HPDE6-E6E7 (cell line): ENCODE measurements at regions not wholly inside any gene's neighbourhood (a gene's known extent, or its start where the extent isn't known, plus 50 kb on each side); places are given as distances from the start of the nearest gene placed in this dataset.
"Not testable (repeated sequence)": the region's sequence is repeated elsewhere in the genome, so short reads cannot be mapped to it uniquely, and the experiment has no call there.

ENCODE experiments used
- DNase-seq: peaks from one replicate; pipeline ENCODE4 v3.0.0; 2011; ENCODE audit warnings: missing footprints; ENCODE audit errors: extremely low spot score

GRCh38 chr20:24418731-24419130 lies 50.7 kb upstream of the SYNDIG1 start:
- no peak for DNase-seq

GRCh38 chr20:24417485-24417884 lies 51.9 kb upstream of the SYNDIG1 start:
- no peak for DNase-seq

- not testable (repeated sequence) for DNase-seq
Observed at GRCh38 chr20:24415444-24415843, 54.0 kb upstream of the SYNDIG1 start.

- DNase-seq: no peak
Observed at GRCh38 chr20:24411834-24412216, 57.6 kb upstream of the SYNDIG1 start.

GRCh38 chr20:24411003-24411833 lies 58.2 kb upstream of the SYNDIG1 start:
- no peak for DNase-seq

- DNase-seq: no peak
Observed at GRCh38 chr20:24407151-24407550, 62.3 kb upstream of the SYNDIG1 start.

GRCh38 chr20:24406750-24407149 lies 62.7 kb upstream of the SYNDIG1 start:
- no peak for DNase-seq

GRCh38 chr20:24406251-24406650 lies 63.2 kb upstream of the SYNDIG1 start:
- DNase-seq: no peak

GRCh38 chr20:24405810-24406209 lies 63.6 kb upstream of the SYNDIG1 start:
- no peak for DNase-seq

- DNase-seq: no peak
Observed at GRCh38 chr20:24403406-24403805, 66.0 kb upstream of the SYNDIG1 start.

GRCh38 chr20:24402188-24402587 lies 67.2 kb upstream of the SYNDIG1 start:
- no peak for DNase-seq

GRCh38 chr20:24395151-24395550 lies 74.3 kb upstream of the SYNDIG1 start:
- no peak for DNase-seq

- DNase-seq: no peak
Observed at GRCh38 chr20:24393903-24394302, 75.5 kb upstream of the SYNDIG1 start.

GRCh38 chr20:24392612-24393011 lies 76.8 kb upstream of the SYNDIG1 start:
- no peak for DNase-seq

GRCh38 chr20:24389686-24390085 lies 79.7 kb upstream of the SYNDIG1 start:
- DNase-seq: no peak

- no peak for DNase-seq
Observed at GRCh38 chr20:24388828-24389380, 80.5 kb upstream of the SYNDIG1 start.

- no peak for DNase-seq
Observed at GRCh38 chr20:24385547-24385946, 83.9 kb upstream of the SYNDIG1 start.

- DNase-seq: no peak
Observed at GRCh38 chr20:24384865-24385264, 84.6 kb upstream of the SYNDIG1 start.

- no peak for DNase-seq
Observed at GRCh38 chr20:24382743-24383142, 86.7 kb upstream of the SYNDIG1 start.

- DNase-seq: no peak
Observed at GRCh38 chr20:24382331-24382730, 87.1 kb upstream of the SYNDIG1 start.

GRCh38 chr20:24381886-24382285 lies 87.5 kb upstream of the SYNDIG1 start:
- DNase-seq: no peak

- DNase-seq: no peak
Observed at GRCh38 chr20:24379484-24379927, 89.9 kb upstream of the SYNDIG1 start.

- no peak for DNase-seq
Observed at GRCh38 chr20:24378661-24379483, 90.6 kb upstream of the SYNDIG1 start.
